H9 (cell line): ENCODE measurements at regions not wholly inside any gene's neighbourhood (a gene's known extent, or its start where the extent isn't known, plus 50 kb on each side); places are given as distances from the start of the nearest gene placed in this dataset.

ENCODE experiments used
- DNase-seq: peaks from one replicate; pipeline ENCODE4 v3.0.0-alpha.2; 2017
- H2AFZ ChIP-seq: one replicate; pipeline ENCODE4 v1.6.1; 2013; ENCODE audit warnings: mild to moderate bottlenecking, low read length, control low read depth, moderate library complexity
- H2AK5ac ChIP-seq: 2 replicates; pipeline ENCODE4 v1.6.1; 2013; ENCODE audit warnings: low read length, control low read depth, mixed read lengths; ENCODE audit not compliant: insufficient read length
- H2BK120ac ChIP-seq: one replicate; pipeline ENCODE4 v1.6.1; 2013; ENCODE audit warnings: low read depth, mild to moderate bottlenecking, low read length, control low read depth, inconsistent platforms; ENCODE audit not compliant: poor library complexity, severe bottlenecking
- H2BK12ac ChIP-seq: 2 replicates; pipeline ENCODE4 v1.6.1; 2013; ENCODE audit warnings: low read length, control low read depth, mixed read lengths, low read depth; ENCODE audit not compliant: insufficient read length
- H2BK15ac ChIP-seq: 2 replicates; pipeline ENCODE4 v1.6.1; 2013; ENCODE audit warnings: low read depth, low read length, control low read depth
- H2BK20ac ChIP-seq: one replicate; pipeline ENCODE4 v1.6.1; 2013; ENCODE audit warnings: low read depth, mild to moderate bottlenecking, low read length, control low read depth, inconsistent platforms; ENCODE audit not compliant: poor library complexity, severe bottlenecking
- H2BK5ac ChIP-seq: 2 replicates; pipeline ENCODE4 v1.6.1; 2013; ENCODE audit warnings: low read length, control low read depth, mixed read lengths; ENCODE audit not compliant: insufficient read length
- H3K14ac ChIP-seq: 2 replicates; pipeline ENCODE4 v1.6.1; 2013; ENCODE audit warnings: low read length, control low read depth; ENCODE audit not compliant: insufficient read depth
- H3K18ac ChIP-seq: 2 replicates; pipeline ENCODE4 v1.6.1; 2013; ENCODE audit warnings: low read depth, mild to moderate bottlenecking, mixed read lengths, low read length, control low read depth; ENCODE audit not compliant: insufficient read length
- H3K23ac ChIP-seq: 2 replicates; pipeline ENCODE4 v1.6.1; 2013; ENCODE audit warnings: low read length, control low read depth, mixed read lengths, low read depth; ENCODE audit not compliant: insufficient read length
- H3K23me2 ChIP-seq: 2 replicates; pipeline ENCODE4 v1.6.1; 2013; ENCODE audit warnings: low read depth, mild to moderate bottlenecking, mixed read lengths, low read length, control low read depth; ENCODE audit not compliant: insufficient read length, poor library complexity, severe bottlenecking
- H3K27ac ChIP-seq: 2 replicates; pipeline ENCODE4 v1.5.1; 2013; ENCODE audit warnings: low read length, control low read depth, mixed read lengths, low read depth; ENCODE audit not compliant: insufficient read length
- H3K27me3 ChIP-seq: 2 replicates; pipeline ENCODE4 v1.6.1; 2013; ENCODE audit warnings: low read length, control low read depth, inconsistent platforms; ENCODE audit not compliant: insufficient read depth
- H3K4ac ChIP-seq: 2 replicates; pipeline ENCODE4 v1.6.1; 2013; ENCODE audit warnings: low read depth, mild to moderate bottlenecking, control low read depth, inconsistent platforms, low read length, moderate library complexity
- H3K4me1 ChIP-seq: 2 replicates; pipeline ENCODE4 v1.6.1; 2013; ENCODE audit warnings: low read length, control low read depth, inconsistent platforms; ENCODE audit not compliant: insufficient read depth
- H3K4me2 ChIP-seq: 2 replicates; pipeline ENCODE4 v1.6.1; 2013; ENCODE audit warnings: low read length, control low read depth, mixed read lengths; ENCODE audit not compliant: insufficient read length, insufficient read depth
- H3K56ac ChIP-seq: 2 replicates; pipeline ENCODE4 v1.6.1; 2013; ENCODE audit warnings: low read depth, mild to moderate bottlenecking, mixed read lengths, low read length, control low read depth; ENCODE audit not compliant: insufficient read length
- H3K79me1 ChIP-seq: 2 replicates; pipeline ENCODE4 v1.6.1; 2013; ENCODE audit warnings: low read depth, mild to moderate bottlenecking, moderate library complexity, low read length, control low read depth, inconsistent platforms; ENCODE audit not compliant: insufficient read depth, poor library complexity, severe bottlenecking
- H3K79me2 ChIP-seq: 2 replicates; pipeline ENCODE4 v1.6.1; 2013; ENCODE audit warnings: low read length, control low read depth, inconsistent platforms; ENCODE audit not compliant: insufficient read depth
- H3K9ac ChIP-seq: 2 replicates; pipeline ENCODE4 v1.6.1; 2013; ENCODE audit warnings: low read length, control low read depth, mixed read lengths; ENCODE audit not compliant: insufficient read length; ENCODE audit errors: extremely low read depth
- H3K9me3 ChIP-seq: one replicate; pipeline ENCODE4 v1.6.1; 2013; ENCODE audit warnings: low read depth, low read length, inconsistent platforms; ENCODE audit not compliant: control insufficient read depth
- H3T11ph ChIP-seq: one replicate; pipeline ENCODE4 v1.6.1; 2013; ENCODE audit warnings: mild to moderate bottlenecking, low read length, control low read depth, inconsistent platforms
- H4K20me1 ChIP-seq: one replicate; pipeline ENCODE4 v1.6.1; 2013; ENCODE audit not compliant: control insufficient read depth, insufficient read length, insufficient read depth
- H4K5ac ChIP-seq: 2 replicates; pipeline ENCODE4 v1.6.1; 2013; ENCODE audit warnings: low read depth, mild to moderate bottlenecking, mixed read lengths, low read length, control low read depth; ENCODE audit not compliant: insufficient read length
- H4K8ac ChIP-seq: replicated peaks from 2 replicates; pipeline ENCODE4 v1.6.1; 2013; ENCODE audit warnings: low read length, control low read depth, mixed read lengths, low read depth; ENCODE audit not compliant: insufficient read length
- H4K91ac ChIP-seq: 2 replicates; pipeline ENCODE4 v1.6.1; 2013; ENCODE audit warnings: low read depth, mild to moderate bottlenecking, moderate library complexity, mixed read lengths, low read length, control low read depth; ENCODE audit not compliant: insufficient read length
- H3K27ac Mint-ChIP-seq, 3 experiments: 2 replicates in 2 of 3; 3 replicates in 1 of 3; pipeline ENCODE4 v1.8.0; 2020 to 2021; ENCODE audit warnings: mixed read lengths in 3 of 3, mild to moderate bottlenecking in 1 of 3, moderate library complexity in 1 of 3
- H3K27me3 Mint-ChIP-seq: 2 replicates; pipeline ENCODE4 v1.8.0; 2021; ENCODE audit warnings: low read depth, mild to moderate bottlenecking, moderate library complexity, mixed read lengths
- H3K36me3 Mint-ChIP-seq, 3 experiments: 2 replicates in 2 of 3; 3 replicates in 1 of 3; pipeline ENCODE4 v1.8.0; 2020 to 2021; ENCODE audit warnings: low read depth in 3 of 3, mixed read lengths in 3 of 3; ENCODE audit not compliant: insufficient read depth in 1 of 3
- H3K4me1 Mint-ChIP-seq, 2 experiments: 2 replicates each; pipeline ENCODE4 v1.8.0; 2020; ENCODE audit warnings: mixed read lengths in 2 of 2
- H3K4me3 Mint-ChIP-seq, 2 experiments: 2 replicates in 1 of 2; 3 replicates in 1 of 2; pipeline ENCODE4 v1.8.0; 2020 to 2021; ENCODE audit warnings: mild to moderate bottlenecking in 2 of 2, mixed read lengths in 2 of 2, moderate library complexity in 1 of 2
- H3K9me3 Mint-ChIP-seq, 2 experiments: 2 replicates in 1 of 2; 3 replicates in 1 of 2; pipeline ENCODE4 v1.8.0; 2020; ENCODE audit warnings: mild to moderate bottlenecking in 2 of 2, mixed read lengths in 2 of 2, moderate library complexity in 1 of 2
- CTCF ChIP-seq: fragments of 200-600 bp; sonication (generic); conservative IDR thresholded peaks from 3 replicates; pipeline ENCODE4 v1.8.0; 2021; ENCODE audit warnings: antibody characterized with exemption, mild to moderate bottlenecking
- WGBS: extraction: QIAGEN DNeasy Blood & Tissue Kit; methylation state at CpG from one replicate; pipeline ENCODE4 v1.1.7; 2013; ENCODE audit warnings: missing lambda C conversion rate, low lambda C conversion rate, mixed read lengths; ENCODE audit not compliant: insufficient read length; ENCODE audit errors: extremely low coverage; 5-methylcytosine and 5-hydroxymethylcytosine counted together

GRCh38 chr9:95383185-95383676, 65.7 kb upstream of the FANCC start:
- Histone ChIP-seq H2AFZ (no peak overlapping the region), H3K14ac (no peak overlapping the region), H3K56ac (no peak overlapping the region), H3K27ac (no peak overlapping the region), H3K23me2 (no peaks in the 10 kb centered on the region), H3T11ph (no peak overlapping the region), H3K4me2 (no peak overlapping the region), H4K5ac (no peak overlapping the region), H4K8ac (no peak overlapping the region), H3K18ac (no peak overlapping the region), H2BK12ac (no peak overlapping the region), H3K9me3 (no peaks in the 10 kb centered on the region), H3K27me3 (no peaks in the 10 kb centered on the region), H3K4ac (no peak overlapping the region), H2BK120ac (no peak overlapping the region), H2BK5ac (no peak overlapping the region), H3K79me1 (no peaks in the 10 kb centered on the region), H4K20me1 (no peaks in the 10 kb centered on the region), H3K23ac (no peak overlapping the region), H2BK15ac (no peak overlapping the region), H4K91ac (no peak overlapping the region), H2BK20ac (no peak overlapping the region), H2AK5ac (no peak overlapping the region), H3K9ac (no peak overlapping the region), H3K4me1 (no peaks in the 10 kb centered on the region; the same call in 1 of the 2 replicates), H3K79me2 (no peaks in the 10 kb centered on the region)
- H3K4me1 Mint-ChIP-seq = peaks cover 4 to 6% of the 10 kb centered on the region in 2 experiments; a peak in 1 of 4 replicates
- H3K36me3 Mint-ChIP-seq = no peaks in the 10 kb centered on the region
- peaks cover 3% of the 10 kb centered on the region for H3K27me3 Mint-ChIP-seq
- H3K27ac Mint-ChIP-seq = no peak overlapping the region
- H3K4me3 Mint-ChIP-seq = no peak overlapping the region
- peaks cover 0 to 2% of the 10 kb centered on the region in 2 experiments; a peak in 1 of 5 replicates for H3K9me3 Mint-ChIP-seq
- no CpG with 5 or more reads among the region's 7 CpGs for WGBS
- TF ChIP-seq CTCF = no peak
- DNase-seq = no peak
